ENCODE measurements at regions not wholly inside any gene's neighbourhood (a gene's known extent, or its start where the extent isn't known, plus 50 kb on each side); places are given as distances from the start of the nearest gene placed in this dataset.
"Not testable (repeated sequence)": the region's sequence is repeated elsewhere in the genome, so short reads cannot be mapped to it uniquely, and the experiment has no call there.

GRCh38 chr9:744790-745484 is 96.6 kb upstream of the DMRT1 start:
- intact Hi-C loops (cut with DNase I) = no loop called here
- ATAC-seq (peak; percentile 90 to 96), DNase-seq (peak; percentile 74)

DNA sequence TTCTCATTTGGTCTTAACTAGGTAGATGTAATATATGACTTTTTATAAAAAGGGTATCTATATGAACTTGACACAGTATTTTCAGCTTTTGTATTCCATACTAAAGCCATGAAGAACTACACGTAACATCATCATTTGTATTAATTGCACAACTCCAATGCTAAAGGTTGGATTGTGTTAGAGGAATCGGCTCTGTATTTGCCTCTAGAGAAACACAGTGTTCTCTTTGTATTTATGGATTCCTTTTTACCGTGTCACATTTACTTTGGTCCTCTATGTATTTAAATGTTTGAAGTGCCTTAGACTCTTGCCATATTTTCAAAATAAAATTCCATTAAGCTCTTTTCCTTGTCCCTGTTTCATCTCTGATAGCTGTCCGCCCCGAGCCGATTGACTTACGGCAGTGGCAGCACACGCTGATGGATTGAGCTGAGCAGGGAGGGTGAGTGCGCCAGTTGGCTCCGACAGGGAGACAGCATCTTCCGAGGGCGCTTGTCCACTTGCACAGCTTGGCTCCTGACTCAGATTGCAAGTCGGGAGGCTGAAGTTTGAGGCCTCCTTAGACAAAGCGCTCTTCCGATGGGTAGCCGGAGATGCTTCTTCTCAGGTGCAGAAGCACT is 95.6 kb upstream of the DMRT1 start:
- ATAC-seq = no peak
- DNase-seq = no peak
- intact Hi-C loops (cut with DNase I) = no loop called here

GRCh38 chr9:746661-747434 is 94.6 kb upstream of the DMRT1 start:
- intact Hi-C loops (cut with DNase I) = no loop called here
- DNase-seq (no peak), ATAC-seq (no peak)

GRCh38 chr9:747567-747966 is 93.9 kb upstream of the DMRT1 start:
- DNase-seq = no peak
- ATAC-seq = no peak
- intact Hi-C loops (cut with DNase I) = no loop called here

- DNase-seq = no peak
- intact Hi-C loops (cut with DNase I) = no loop called here
- no peak for ATAC-seq
These were observed 92.5 kb upstream of the DMRT1 start for GRCh38 chr9:748861-749497.

DNA sequence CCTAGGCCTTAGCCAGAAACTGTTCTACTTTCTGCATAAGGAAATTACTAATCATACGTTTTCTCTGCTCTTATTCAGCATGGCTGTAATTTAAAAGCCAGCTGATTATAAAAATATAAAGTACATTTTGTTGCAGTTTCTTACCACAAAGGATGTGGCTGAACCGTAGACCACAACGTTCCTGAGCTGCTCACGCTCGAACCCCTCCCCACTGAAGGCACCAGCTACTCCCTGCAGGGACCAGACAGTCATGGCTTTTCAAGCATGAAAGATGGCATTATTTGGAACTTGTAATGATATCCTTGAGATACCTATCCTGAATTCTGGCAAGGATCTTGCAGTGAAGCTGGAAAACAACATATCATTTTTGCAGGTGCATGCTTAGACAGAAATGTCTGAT is 91.8 kb upstream of the DMRT1 start:
- ATAC-seq (no peak), DNase-seq (no peak)
- intact Hi-C loops (cut with DNase I) = loop anchor here in 1 of 2 donors (5.0 kb wide), 1 partner anchor 52 kb away; no protein-coding TSS in a partner anchor

GRCh38 chr9:750249-750967 is 91.1 kb upstream of the DMRT1 start:
- no peak for ATAC-seq
- DNase-seq = no peak
- intact Hi-C loops (cut with DNase I) = loop anchor here in 1 of 2 donors (5.0 kb wide), 1 partner anchor 53 kb away; no protein-coding TSS in a partner anchor

DNA sequence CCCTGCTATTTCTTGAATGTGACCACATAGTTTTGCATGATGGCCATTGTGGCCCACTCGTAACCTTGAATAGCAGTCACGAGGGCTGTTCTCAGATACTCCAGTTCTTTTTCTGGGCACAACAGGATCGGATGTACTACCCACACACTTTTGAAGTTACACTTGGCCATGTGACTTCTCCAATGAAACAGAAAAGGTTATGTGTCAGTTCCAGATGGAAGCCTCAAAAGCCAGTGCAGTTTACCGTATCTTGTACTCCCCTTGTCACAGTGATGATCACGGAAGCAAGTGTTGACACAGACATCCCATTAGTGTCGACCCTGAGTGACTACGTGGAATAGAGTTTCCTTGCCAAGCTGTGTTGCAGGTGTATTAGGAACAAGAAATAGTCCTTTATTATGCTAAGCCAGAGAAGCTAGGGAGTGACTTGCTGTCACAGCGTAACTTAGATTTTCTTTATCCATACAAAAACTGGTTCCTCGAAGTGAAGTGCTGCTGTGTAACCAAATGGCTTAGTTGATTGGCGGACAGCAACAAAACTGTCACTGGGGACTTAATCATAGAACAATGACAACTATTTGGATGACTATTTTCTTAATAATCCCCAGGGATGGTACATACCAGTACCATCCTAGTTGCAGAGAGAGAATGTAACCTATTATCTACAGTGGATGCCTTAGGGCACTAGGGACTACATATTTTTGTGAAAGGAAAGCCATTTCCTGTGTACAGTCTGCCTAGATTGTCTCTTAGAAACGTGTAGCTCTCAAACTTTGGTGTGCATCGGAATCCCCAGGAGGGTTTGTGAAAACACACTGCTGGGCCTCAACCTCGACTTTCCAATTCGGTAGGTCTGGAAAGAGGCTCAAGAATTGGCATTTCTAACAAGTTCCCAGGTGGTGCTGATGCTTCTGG is 90.1 kb upstream of the DMRT1 start:
- DNase-seq (no peak), ATAC-seq (peak; percentile 39 to 45)
- intact Hi-C loops (cut with DNase I) = loop anchor here in 1 of 2 donors (5.0 kb wide), 1 partner anchor 54 kb away; no protein-coding TSS in a partner anchor

DNA sequence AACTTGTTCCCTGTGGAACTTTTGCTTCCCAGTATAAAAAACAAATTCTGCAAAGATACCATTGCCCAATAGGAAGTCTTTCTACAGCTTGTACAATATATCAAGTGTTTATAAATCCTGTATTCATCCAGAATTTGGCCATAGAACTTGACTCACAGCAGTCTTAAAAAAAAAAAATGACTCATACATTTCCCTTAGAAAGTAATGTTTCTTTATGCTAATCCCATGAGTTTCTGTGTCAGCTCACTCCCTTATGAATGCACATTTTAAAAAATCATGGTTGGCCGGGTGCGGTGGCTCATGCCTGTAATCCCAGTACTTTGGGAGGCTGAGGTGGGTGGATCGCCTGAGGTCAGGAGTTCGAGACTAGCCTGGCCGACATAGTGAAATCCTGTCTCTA is 89.3 kb upstream of the DMRT1 start:
- ATAC-seq (peak in 1 of 2 donors; percentile 24), DNase-seq (no peak)
- intact Hi-C loops (cut with DNase I) = loop anchor here in 1 of 2 donors (5.0 kb wide), 1 partner anchor 55 kb away; no protein-coding TSS in a partner anchor

DNA sequence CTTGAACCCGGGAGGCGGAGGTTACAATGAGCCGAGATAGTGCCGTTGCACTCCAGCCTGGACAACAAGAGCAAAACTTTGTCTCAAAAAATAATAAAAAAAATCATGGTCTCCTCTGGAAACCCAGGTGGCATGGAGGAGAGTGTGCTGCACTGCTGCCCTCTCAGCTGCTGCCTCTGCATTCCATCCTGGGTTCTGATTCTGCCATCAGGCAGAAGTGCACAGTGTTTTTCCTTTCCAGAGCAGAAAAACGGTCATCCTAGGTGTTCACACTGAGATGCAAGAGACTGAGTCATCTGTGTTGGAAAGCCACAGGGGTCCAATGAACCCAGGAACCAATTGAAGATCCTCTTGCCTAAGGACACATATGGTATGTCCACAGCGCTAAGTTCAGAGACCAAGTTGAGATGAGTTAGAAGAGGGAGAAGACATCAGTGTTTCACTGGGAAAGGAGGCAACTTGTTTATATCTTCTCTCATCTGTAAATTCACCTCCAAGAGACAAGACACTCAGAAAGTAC is 88.8 kb upstream of the DMRT1 start:
- DNase-seq (no peak), ATAC-seq (no peak)
- intact Hi-C loops (cut with DNase I) = loop anchor here in 1 of 2 donors (5.0 kb wide), 1 partner anchor 55 kb away; no protein-coding TSS in a partner anchor

DNA sequence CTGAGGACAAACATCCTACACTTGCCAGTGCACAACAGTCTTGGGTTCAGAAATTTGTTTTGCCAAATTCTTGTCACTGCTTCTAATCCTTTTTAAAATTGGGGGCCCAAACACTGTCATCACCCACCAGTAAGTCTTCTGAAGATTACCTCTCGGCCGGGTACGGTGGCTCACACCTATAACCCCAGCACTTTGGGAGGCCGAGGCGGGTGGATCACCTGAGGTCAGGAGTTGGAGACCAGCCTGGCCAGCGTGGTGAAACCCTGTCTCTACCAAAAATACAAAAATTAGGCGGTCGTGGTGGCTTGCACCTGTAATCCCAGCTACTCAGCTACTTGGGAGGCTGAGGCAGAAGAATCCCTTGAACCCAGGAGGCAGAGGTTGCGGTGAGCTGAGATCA is 87.8 kb upstream of the DMRT1 start:
- intact Hi-C loops (cut with DNase I) = loop anchor here in 1 of 2 donors (5.0 kb wide), 1 partner anchor 56 kb away; no protein-coding TSS in a partner anchor
- DNase-seq, ATAC-seq: not testable (repeated sequence)

DNA sequence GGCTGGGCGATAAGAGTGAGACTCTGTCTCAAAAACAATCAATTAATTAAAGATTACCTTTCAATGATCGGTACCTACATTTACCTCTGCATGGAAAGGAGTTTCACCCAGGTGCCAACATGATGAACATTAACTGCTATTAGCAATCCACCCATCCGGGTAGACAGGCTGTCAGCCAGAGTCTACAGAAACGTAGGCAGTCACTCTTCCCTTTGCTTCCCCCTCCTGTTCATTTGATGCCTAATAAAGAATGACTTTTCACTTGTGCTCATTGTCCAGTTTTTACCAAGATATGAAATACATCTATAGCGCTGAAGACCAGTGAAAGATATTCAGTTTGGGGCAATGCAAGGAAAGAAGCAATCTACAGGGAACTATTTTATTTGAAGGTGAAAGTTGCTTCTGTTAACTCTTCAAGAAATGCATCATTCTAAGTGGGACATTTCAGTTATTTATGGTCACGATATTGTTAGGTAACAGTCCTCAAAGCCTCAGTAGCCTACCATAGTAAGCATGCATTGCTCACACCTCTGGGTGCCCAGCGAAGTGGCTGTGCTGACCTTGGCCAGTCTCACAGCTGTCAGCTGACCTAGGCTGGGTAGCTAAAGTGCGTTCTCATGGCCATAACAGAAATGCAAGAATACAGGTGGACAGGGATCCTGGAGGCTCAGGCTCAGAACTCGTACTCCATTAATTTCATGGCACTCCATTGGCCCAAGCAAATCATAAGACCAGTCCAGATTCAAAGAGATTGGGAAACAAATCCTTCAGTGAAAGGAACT is 87.2 kb upstream of the DMRT1 start:
- peak in 1 of 2 donors; percentile 4 for ATAC-seq
- no peak for DNase-seq
- intact Hi-C loops (cut with DNase I) = loop anchor here in 1 of 2 donors (5.0 kb wide), 1 partner anchor 57 kb away; no protein-coding TSS in a partner anchor

- ATAC-seq (peak in 1 of 2 donors; percentile 57), DNase-seq (no peak)
- intact Hi-C loops (cut with DNase I) = loop anchor here in 1 of 2 donors (5.0 kb wide), 1 partner anchor 138 kb away; no protein-coding TSS in a partner anchor
These were observed 85.8 kb upstream of the DMRT1 start for GRCh38 chr9:755454-756381.

- ATAC-seq (peak; percentile 71 to 74), DNase-seq (no peak)
- intact Hi-C loops (cut with DNase I) = loop anchor here (1.0 to 5.0 kb wide), 2 partner anchors 140 to 143 kb away; no protein-coding TSS in a partner anchor
These were observed 84.1 kb upstream of the DMRT1 start for GRCh38 chr9:757246-757881.

DNA sequence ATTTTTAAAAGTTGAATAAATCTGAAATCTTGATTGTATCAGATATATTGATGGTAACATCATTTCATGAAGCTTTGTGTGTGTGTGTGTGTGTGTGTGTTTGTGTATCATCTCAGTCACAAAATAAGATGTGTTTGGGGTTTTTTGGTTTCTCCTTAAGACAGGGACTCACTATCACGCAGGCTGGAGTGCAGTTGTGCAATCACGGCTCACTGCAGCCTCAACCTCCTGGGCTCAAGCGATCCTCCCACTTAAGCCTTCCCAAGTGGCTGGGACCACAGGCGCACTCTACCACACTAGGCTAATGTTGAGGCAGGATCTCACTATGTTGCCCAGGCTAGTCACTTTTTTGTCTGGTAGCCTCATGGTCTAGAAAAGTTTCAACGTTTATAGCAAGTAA is 83.4 kb upstream of the DMRT1 start:
- ATAC-seq (no peak), DNase-seq (no peak)
- intact Hi-C loops (cut with DNase I) = loop anchor here in 1 of 2 donors (5.0 kb wide), 1 partner anchor 141 kb away; no protein-coding TSS in a partner anchor
